Breast epithelium (tissue), 3 donors: ENCODE measurements at regions not wholly inside any gene's neighbourhood (a gene's known extent, or its start where the extent isn't known, plus 50 kb on each side); places are given as distances from the start of the nearest gene placed in this dataset.

ENCODE experiments used
- CTCF ChIP-seq, 3 donors: fragments of 450-650 bp; IDR thresholded peaks; one replicate each; pipeline ENCODE4 v1.5.1; 2016 to 2017; ENCODE audit warnings: antibody characterized with exemption in 3 of 3, mild to moderate bottlenecking in 3 of 3, moderate library complexity in 3 of 3
- POLR2A ChIP-seq: fragments of 450-650 bp; IDR thresholded peaks from one replicate; pipeline ENCODE4 v1.6.1; 2016; ENCODE audit warnings: antibody characterized with exemption, mild to moderate bottlenecking, moderate library complexity

- TF ChIP-seq CTCF (IDR thresholded peaks at IDR 0.05), result no peak
- TF ChIP-seq POLR2A, result no peak
Observed at GRCh38 chr17:72183194-72183685, 62.4 kb downstream of the SOX9 start.
